ENCODE measurements at regions not wholly inside any gene's neighbourhood (a gene's known extent, or its start where the extent isn't known, plus 50 kb on each side); places are given as distances from the start of the nearest gene placed in this dataset.

DNA sequence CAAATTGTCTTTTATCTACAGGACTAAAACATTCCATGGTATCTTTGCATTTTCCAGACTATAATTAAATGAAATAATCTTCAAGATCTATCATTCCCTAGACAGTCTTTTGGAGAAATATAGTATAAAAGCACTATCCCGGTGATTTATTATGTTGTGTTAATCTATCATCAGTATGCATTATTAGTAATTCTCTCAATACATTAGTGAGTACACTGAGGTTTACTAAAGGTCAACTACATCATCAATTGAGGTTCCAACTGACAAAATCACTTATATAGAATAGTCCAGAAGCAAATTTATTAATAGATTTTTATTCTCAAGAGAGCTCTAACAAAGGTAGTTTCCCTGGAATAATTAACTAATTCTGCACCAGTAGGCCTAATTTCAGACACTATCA, 169.6 kb downstream of the KCNA4 start:
- Histone ChIP-seq H3K9ac (ENCODE audit: low read length) (no peak overlapping the region), H3K4me2 (ENCODE audit: low read length) (no peak overlapping the region), H3K9me2 (ENCODE audit: insufficient read depth) (no peaks in the 10 kb centered on the region), H3K4me1 (ENCODE audit: control insufficient read depth in 1 of 2, insufficient read depth in 2 of 2, low read length in 2 of 2) (no peaks in the 10 kb centered on the region), H4K20me1 (ENCODE audit: insufficient read depth) (no peaks in the 10 kb centered on the region), H3K27me3 (ENCODE audit: insufficient read depth, low read length) (no peaks in the 10 kb centered on the region), H3K79me2 (ENCODE audit: insufficient read depth, low read length) (no peaks in the 10 kb centered on the region), H3K9me3 (ENCODE audit: control insufficient read depth in 1 of 2, insufficient read depth in 1 of 2, low read depth in 1 of 2, low read length in 2 of 2) (peaks cover 0 to 5% of the 10 kb centered on the region in 2 experiments; a peak in 2 of 4 replicates), H2AFZ (ENCODE audit: low read depth, low read length, poor library complexity, severe bottlenecking) (no peak overlapping the region), H3K27ac (ENCODE audit: low read depth, low read length) (no peak overlapping the region), H3K36me3 (ENCODE audit: control insufficient read depth in 1 of 2, insufficient read depth in 2 of 2, low read length in 2 of 2) (no peaks in the 10 kb centered on the region), H3K4me3 (replicated peaks in 1 of 2; ENCODE audit: low read depth in 1 of 2, low read length in 2 of 2) (no peak overlapping the region)
- BruUV-seq (replicated peaks) = no TSS peak
- POLR2A ChIA-PET = no interaction called here
- RAD21 ChIA-PET (ENCODE audit: low non-redundant PET in 1 of 2, low total read pairs in 2 of 2, uncharacterized antibody in 2 of 2, unreplicated experiment in 2 of 2) = no interaction called here
- CTCF ChIA-PET = no interaction called here
- ATAC-seq = no peak
- TF ChIP-seq, protein P1, sequence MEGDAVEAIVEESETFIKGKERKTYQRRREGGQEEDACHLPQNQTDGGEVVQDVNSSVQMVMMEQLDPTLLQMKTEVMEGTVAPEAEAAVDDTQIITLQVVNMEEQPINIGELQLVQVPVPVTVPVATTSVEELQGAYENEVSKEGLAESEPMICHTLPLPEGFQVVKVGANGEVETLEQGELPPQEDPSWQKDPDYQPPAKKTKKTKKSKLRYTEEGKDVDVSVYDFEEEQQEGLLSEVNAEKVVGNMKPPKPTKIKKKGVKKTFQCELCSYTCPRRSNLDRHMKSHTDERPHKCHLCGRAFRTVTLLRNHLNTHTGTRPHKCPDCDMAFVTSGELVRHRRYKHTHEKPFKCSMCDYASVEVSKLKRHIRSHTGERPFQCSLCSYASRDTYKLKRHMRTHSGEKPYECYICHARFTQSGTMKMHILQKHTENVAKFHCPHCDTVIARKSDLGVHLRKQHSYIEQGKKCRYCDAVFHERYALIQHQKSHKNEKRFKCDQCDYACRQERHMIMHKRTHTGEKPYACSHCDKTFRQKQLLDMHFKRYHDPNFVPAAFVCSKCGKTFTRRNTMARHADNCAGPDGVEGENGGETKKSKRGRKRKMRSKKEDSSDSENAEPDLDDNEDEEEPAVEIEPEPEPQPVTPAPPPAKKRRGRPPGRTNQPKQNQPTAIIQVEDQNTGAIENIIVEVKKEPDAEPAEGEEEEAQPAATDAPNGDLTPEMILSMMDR (IDR thresholded peaks at IDR 0.05 in 2 of 3, conservative IDR thresholded peaks at IDR 0.05 in 1 of 3; ENCODE audit: borderline replicate concordance in 1 of 3, insufficient read depth in 1 of 3, low read depth in 2 of 3, low read length in 2 of 3) = no peak
- TF ChIP-seq POLR2AphosphoS5 (IDR thresholded peaks at IDR 0.05; ENCODE audit: low read depth, low read length) (no peak), ZNF274 (IDR thresholded peaks at IDR 0.05; ENCODE audit: low read depth, low read length) (no peak), EZH2phosphoT487 (IDR thresholded peaks at IDR 0.05; ENCODE audit: borderline replicate concordance) (no peak), CEBPB (IDR thresholded peaks at IDR 0.05; ENCODE audit: low read depth) (no peak), RAD21 (IDR thresholded peaks at IDR 0.05; ENCODE audit: low read depth) (no peak), JUND (IDR thresholded peaks at IDR 0.05) (no peak), SRF (IDR thresholded peaks at IDR 0.05; ENCODE audit: low read depth) (no peak), SP1 (IDR thresholded peaks at IDR 0.05; ENCODE audit: low read depth) (no peak)
- TF ChIP-seq, protein P2, sequence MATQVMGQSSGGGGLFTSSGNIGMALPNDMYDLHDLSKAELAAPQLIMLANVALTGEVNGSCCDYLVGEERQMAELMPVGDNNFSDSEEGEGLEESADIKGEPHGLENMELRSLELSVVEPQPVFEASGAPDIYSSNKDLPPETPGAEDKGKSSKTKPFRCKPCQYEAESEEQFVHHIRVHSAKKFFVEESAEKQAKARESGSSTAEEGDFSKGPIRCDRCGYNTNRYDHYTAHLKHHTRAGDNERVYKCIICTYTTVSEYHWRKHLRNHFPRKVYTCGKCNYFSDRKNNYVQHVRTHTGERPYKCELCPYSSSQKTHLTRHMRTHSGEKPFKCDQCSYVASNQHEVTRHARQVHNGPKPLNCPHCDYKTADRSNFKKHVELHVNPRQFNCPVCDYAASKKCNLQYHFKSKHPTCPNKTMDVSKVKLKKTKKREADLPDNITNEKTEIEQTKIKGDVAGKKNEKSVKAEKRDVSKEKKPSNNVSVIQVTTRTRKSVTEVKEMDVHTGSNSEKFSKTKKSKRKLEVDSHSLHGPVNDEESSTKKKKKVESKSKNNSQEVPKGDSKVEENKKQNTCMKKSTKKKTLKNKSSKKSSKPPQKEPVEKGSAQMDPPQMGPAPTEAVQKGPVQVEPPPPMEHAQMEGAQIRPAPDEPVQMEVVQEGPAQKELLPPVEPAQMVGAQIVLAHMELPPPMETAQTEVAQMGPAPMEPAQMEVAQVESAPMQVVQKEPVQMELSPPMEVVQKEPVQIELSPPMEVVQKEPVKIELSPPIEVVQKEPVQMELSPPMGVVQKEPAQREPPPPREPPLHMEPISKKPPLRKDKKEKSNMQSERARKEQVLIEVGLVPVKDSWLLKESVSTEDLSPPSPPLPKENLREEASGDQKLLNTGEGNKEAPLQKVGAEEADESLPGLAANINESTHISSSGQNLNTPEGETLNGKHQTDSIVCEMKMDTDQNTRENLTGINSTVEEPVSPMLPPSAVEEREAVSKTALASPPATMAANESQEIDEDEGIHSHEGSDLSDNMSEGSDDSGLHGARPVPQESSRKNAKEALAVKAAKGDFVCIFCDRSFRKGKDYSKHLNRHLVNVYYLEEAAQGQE (IDR thresholded peaks at IDR 0.05; ENCODE audit: low read depth) = no peak
- TF ChIP-seq, protein P3, sequence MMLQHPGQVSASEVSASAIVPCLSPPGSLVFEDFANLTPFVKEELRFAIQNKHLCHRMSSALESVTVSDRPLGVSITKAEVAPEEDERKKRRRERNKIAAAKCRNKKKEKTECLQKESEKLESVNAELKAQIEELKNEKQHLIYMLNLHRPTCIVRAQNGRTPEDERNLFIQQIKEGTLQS (IDR thresholded peaks at IDR 0.05) = no peak
- DNase-seq (ENCODE audit: low read depth, low spot score) = no peak
- intact Hi-C loops (cut with micrococcal nuclease) = no loop called here
